Fibroblast of mammary gland (primary cell): ENCODE measurements at regions not wholly inside any gene's neighbourhood (a gene's known extent, or its start where the extent isn't known, plus 50 kb on each side); places are given as distances from the start of the nearest gene placed in this dataset.

Source experiments
- DNase-seq: peaks from one replicate; pipeline ENCODE4 v3.0.0-alpha.2; 2010; ENCODE audit warnings: low read depth
- H3K4me3 ChIP-seq: 2 replicates; pipeline ENCODE4 v1.5.1; 2011; ENCODE audit warnings: low read depth, mild to moderate bottlenecking, low read length, moderate library complexity; ENCODE audit not compliant: control insufficient read depth
- TF ChIP-seq, protein P1 (sequence below): conservative IDR thresholded peaks from 2 replicates; pipeline ENCODE4 v1.5.1; 2011; ENCODE audit warnings: low read depth, low read length, inconsistent platforms; ENCODE audit not compliant: control insufficient read depth, insufficient read depth

DNA sequence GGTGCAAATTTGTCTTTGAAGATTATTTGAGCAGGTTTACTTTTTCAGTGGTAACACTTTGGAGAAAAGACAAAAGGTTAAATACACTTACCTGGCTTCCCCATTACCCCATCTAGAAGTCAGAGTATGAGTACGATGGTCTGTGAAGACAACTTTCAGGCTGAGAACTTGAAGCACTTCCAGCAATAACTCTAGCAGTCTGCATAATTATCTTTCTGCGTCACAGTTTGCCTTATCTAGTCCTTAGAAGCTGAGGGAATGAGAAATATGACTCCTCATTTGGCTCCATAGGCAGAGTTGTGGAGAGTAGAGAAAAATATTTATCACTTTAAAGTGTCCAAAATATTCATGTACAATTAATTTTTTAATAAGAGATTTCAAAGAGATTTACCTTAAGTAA is 323.4 kb upstream of the CAMK1G start:
- DNase-seq, result no peak
- TF ChIP-seq, protein P1, sequence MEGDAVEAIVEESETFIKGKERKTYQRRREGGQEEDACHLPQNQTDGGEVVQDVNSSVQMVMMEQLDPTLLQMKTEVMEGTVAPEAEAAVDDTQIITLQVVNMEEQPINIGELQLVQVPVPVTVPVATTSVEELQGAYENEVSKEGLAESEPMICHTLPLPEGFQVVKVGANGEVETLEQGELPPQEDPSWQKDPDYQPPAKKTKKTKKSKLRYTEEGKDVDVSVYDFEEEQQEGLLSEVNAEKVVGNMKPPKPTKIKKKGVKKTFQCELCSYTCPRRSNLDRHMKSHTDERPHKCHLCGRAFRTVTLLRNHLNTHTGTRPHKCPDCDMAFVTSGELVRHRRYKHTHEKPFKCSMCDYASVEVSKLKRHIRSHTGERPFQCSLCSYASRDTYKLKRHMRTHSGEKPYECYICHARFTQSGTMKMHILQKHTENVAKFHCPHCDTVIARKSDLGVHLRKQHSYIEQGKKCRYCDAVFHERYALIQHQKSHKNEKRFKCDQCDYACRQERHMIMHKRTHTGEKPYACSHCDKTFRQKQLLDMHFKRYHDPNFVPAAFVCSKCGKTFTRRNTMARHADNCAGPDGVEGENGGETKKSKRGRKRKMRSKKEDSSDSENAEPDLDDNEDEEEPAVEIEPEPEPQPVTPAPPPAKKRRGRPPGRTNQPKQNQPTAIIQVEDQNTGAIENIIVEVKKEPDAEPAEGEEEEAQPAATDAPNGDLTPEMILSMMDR, result no peak
- no peak overlapping the region for H3K4me3 ChIP-seq

DNA sequence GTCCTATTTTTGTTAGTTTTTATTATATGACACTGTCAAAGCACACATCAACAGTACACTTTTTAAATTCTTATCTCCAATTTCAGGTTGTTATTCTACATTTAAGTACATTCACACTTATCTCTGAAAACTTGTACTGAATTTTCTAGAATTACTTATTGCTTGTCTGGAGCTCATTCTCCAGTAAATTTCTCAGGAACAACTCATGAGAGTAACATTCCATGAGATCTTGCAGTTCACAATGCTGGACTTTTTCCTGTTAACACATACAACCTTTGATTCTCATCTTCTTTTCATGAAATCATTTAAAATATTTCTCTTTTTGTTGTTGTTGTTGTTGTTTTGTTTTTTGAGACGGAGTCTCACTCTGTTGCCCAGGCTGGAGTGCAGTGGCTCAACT is 320.9 kb upstream of the CAMK1G start:
- DNase-seq, result no peak
- no peak overlapping the region for H3K4me3 ChIP-seq
- TF ChIP-seq, protein P1, result no peak

DNA sequence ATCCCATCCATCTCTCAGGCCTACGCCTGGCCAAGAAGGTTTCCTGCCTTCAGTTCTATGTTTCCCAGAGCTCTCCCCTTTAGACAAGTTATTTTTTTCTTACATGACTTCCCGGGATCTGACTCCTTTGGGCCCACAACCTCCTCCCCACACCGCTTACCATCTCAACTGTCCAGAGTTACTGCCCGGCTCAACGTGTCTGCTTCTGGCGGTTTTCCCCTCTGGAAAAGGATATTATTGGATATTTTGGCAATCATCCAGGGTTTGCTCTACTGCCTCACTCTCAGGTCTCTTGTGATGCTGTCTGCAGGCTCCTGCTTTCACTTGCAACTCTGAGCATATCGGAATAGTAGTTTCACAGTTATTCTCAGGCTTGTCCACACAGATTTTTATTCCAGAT is 318.2 kb upstream of the CAMK1G start:
- H3K4me3 ChIP-seq, result no peak overlapping the region
- DNase-seq, result no peak
- TF ChIP-seq, protein P1, result no peak

DNA sequence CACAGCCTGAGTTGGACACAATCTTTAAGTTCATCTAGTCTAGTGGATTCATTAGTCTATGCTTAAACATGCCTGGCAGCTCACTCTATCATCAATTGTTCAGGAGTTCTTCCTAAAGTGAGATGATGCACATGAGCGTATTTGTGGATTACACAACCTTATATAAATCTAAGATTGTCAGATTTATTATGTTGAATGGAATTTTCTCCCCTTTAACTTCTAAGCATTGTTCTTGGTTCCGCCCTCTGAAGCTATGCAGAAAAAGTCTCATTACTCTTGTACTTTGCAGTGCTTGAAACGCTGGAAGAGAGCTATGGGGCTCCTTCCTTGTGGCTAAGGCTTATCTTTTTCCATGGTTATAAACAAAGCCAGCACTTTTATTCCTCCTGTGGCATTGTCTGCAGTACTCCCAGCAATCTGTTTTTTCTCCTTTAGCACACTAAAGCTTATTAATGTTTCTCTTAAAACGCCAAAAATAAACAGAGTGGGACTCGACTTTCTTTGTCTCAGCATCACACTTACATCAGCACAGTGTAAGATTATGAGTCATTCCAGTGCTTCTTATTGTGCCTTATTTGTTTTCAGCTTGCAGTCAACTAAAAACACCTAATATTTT is 316.8 kb upstream of the CAMK1G start:
- TF ChIP-seq, protein P1, result no peak
- H3K4me3 ChIP-seq, result no peak overlapping the region
- DNase-seq, result peak; percentile 29

DNA sequence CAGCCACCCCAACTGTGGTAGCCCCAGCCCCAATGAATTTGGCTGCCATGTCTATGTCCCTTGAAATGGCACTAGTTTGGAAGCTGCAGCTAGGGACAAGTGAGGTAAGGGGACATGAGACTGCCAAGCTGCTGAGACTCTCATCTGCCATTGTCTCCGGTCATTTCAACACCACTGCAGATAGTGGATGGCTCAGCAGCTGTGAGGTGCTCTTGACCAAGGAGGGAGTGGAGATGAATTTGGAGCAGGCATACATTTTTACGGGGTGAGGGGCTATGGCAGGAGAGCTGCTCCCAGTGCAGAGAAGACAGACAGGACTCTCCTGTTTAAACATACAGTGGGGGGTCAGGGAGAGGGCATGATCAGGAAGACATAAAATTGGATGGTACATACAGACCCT is 315.5 kb upstream of the CAMK1G start:
- H3K4me3 ChIP-seq, result no peak overlapping the region
- DNase-seq, result no peak
- TF ChIP-seq, protein P1, result no peak

DNA sequence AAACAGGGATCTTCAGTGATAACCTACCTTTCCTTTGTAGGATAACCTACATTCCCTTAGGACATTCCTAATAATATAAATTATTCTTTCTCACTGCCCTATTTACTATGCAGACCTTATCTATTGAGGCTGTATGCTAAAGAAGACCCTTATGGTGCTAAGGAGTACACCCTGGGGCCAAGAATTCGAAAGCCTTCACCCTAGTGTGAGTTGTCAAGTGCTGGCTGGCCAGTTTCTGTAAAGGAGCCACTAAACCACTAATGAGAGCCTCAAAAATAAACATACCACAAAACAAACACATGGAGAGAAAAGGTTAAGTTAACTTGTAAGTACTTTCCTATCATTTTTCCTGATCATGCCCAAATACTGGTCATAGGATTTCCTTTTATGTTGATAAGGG is 315.0 kb upstream of the CAMK1G start:
- TF ChIP-seq, protein P1, result no peak
- no peak overlapping the region for H3K4me3 ChIP-seq
- no peak for DNase-seq

DNA sequence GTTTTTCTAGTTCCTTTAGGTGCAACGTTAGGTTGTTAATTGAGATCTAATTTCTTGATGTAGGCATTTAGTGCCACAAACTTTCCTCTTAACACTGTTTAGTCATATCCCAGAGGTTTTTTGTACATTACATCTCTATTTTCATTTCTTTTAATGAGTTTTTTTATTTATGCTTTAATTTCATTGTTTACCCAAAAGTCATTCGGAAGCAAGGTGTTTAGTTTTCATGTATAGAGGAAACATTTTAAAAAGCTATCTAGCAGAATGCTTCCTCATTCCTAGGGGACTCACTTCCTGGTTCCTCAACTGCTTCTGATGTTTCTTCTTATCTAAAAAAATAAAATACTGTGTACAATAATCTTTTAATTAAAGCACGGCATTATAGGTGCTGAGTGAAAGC is 307.2 kb upstream of the CAMK1G start:
- no peak for DNase-seq
- no peak overlapping the region for H3K4me3 ChIP-seq
- TF ChIP-seq, protein P1, result no peak
